ENCODE measurements at regions not wholly inside any gene's neighbourhood (a gene's known extent, or its start where the extent isn't known, plus 50 kb on each side); places are given as distances from the start of the nearest gene placed in this dataset.
"Not testable (repeated sequence)": the region's sequence is repeated elsewhere in the genome, so short reads cannot be mapped to it uniquely, and the experiment has no call there.

- not testable (repeated sequence) for TF ChIP-seq NFRKB (IDR thresholded peaks at IDR 0.05); SP1 (IDR thresholded peaks at IDR 0.05); FOXM1 (IDR thresholded peaks at IDR 0.05; ENCODE audit: borderline replicate concordance); FOXA1 (IDR thresholded peaks at IDR 0.05); CTBP1 (IDR thresholded peaks at IDR 0.05; ENCODE audit: borderline replicate concordance); LEF1 (IDR thresholded peaks at IDR 0.05; ENCODE audit: borderline replicate concordance); ELF4 (IDR thresholded peaks at IDR 0.05); BHLHE40 (IDR thresholded peaks at IDR 0.05; ENCODE audit: borderline replicate concordance); PKNOX1 (IDR thresholded peaks at IDR 0.05); ZNF384 (IDR thresholded peaks at IDR 0.05)
These were observed 307.8 kb upstream of the DUSP10 start for GRCh38 chr1:222049661-222050060.
